ENCODE measurements at regions not wholly inside any gene's neighbourhood (a gene's known extent, or its start where the extent isn't known, plus 50 kb on each side); places are given as distances from the start of the nearest gene placed in this dataset.

GRCh38 chr6:150658421-150658820, 58.7 kb downstream of the PLEKHG1 start:
- no peak for TF ChIP-seq CTCF (IDR thresholded peaks at IDR 0.05; ENCODE audit: poor library complexity)
- TF ChIP-seq EZH2 (IDR thresholded peaks at IDR 0.05; ENCODE audit: borderline replicate concordance), result no peak

All from hepatocyte (in vitro differentiated cells).